Suprapubic skin (tissue), 4 donors: ENCODE measurements at regions not wholly inside any gene's neighbourhood (a gene's known extent, or its start where the extent isn't known, plus 50 kb on each side); places are given as distances from the start of the nearest gene placed in this dataset.

Experiments used
- DNase-seq, 2 donors: peaks; one replicate each; pipeline ENCODE4 v3.0.0-alpha.2; 2019; ENCODE audit warnings: low spot score in 2 of 2
- H3K27ac ChIP-seq: fragments of 200-600 bp; sonication (generic); one replicate; pipeline ENCODE4 v1.5.1; 2019
- H3K27me3 ChIP-seq: fragments of 200-600 bp; sonication (generic); one replicate; pipeline ENCODE4 v1.5.1; 2019
- H3K36me3 ChIP-seq: fragments of 200-600 bp; sonication (generic); one replicate; pipeline ENCODE4 v1.5.1; 2019
- H3K4me1 ChIP-seq: fragments of 200-600 bp; sonication (generic); one replicate; pipeline ENCODE4 v1.5.1; 2019
- H3K4me3 ChIP-seq: fragments of 200-600 bp; sonication (generic); one replicate; pipeline ENCODE4 v1.5.1; 2019; ENCODE audit warnings: mild to moderate bottlenecking
- H3K9me3 ChIP-seq: fragments of 200-600 bp; sonication (generic); one replicate; pipeline ENCODE4 v1.5.1; 2019
- CTCF ChIP-seq, 2 donors: fragments of 200-600 bp in 1 of 2; fragments of 450-650 bp in 1 of 2; sonication (generic) in 1 of 2; IDR thresholded peaks; one replicate each; pipeline ENCODE4 v1.5.1; 2016 to 2019; ENCODE audit warnings: antibody characterized with exemption in 2 of 2, mild to moderate bottlenecking in 1 of 2, moderate library complexity in 1 of 2
- EP300 ChIP-seq: sonication (generic); formaldehyde crosslinking; IDR thresholded peaks from one replicate; pipeline ENCODE4 v1.6.1; 2017; ENCODE audit warnings: antibody characterized with exemption
- POLR2A ChIP-seq, 2 donors: fragments of 450-650 bp; IDR thresholded peaks; one replicate each; pipeline ENCODE4 v1.6.1; 2017; ENCODE audit warnings: antibody characterized with exemption in 2 of 2, mild to moderate bottlenecking in 2 of 2, moderate library complexity in 2 of 2
- POLR2AphosphoS5 ChIP-seq, 3 donors: sonication (generic); formaldehyde crosslinking; IDR thresholded peaks; one replicate each; pipeline ENCODE4 v1.6.1; 2017; ENCODE audit warnings: antibody characterized with exemption in 3 of 3
- WGBS: methylation state at CpG from one replicate; pipeline ENCODE4 v1.1.5; 2018; 5-methylcytosine and 5-hydroxymethylcytosine counted together

- Histone ChIP-seq H3K27me3 (peaks cover 3% of the 10 kb centered on the region), H3K36me3 (no peaks in the 10 kb centered on the region), H3K27ac (no peak overlapping the region), H3K9me3 (no peaks in the 10 kb centered on the region), H3K4me1 (peaks cover 14% of the 10 kb centered on the region), H3K4me3 (no peak overlapping the region)
- TF ChIP-seq EP300 (no peak), POLR2AphosphoS5 (IDR thresholded peaks at IDR 0.05) (no peak), POLR2A (IDR thresholded peaks at IDR 0.05) (no peak), CTCF (IDR thresholded peaks at IDR 0.05) (no peak)
- peak in 1 of 2 donors; percentile 71 for DNase-seq
- 93% methylated on average over 3 of the region's 3 CpGs for WGBS
Observed at GRCh38 chr15:66849393-66849745, 147.3 kb downstream of the SMAD6 start.

GRCh38 chr15:66849746-66850077 is 147.7 kb downstream of the SMAD6 start:
- 86% methylated on average over 4 of the region's 4 CpGs for WGBS

GRCh38 chr15:66850078-66850991 is 148.3 kb downstream of the SMAD6 start:
- no peak for DNase-seq
- Histone ChIP-seq H3K4me3 (no peak overlapping the region), H3K27ac (peak overlapping the region; percentile 39), H3K36me3 (no peaks in the 10 kb centered on the region), H3K27me3 (peaks cover 5% of the 10 kb centered on the region), H3K9me3 (no peaks in the 10 kb centered on the region), H3K4me1 (peaks cover 14% of the 10 kb centered on the region)
- 87% methylated on average over 10 of the region's 25 CpGs for WGBS
- TF ChIP-seq POLR2A (IDR thresholded peaks at IDR 0.05) (no peak), POLR2AphosphoS5 (IDR thresholded peaks at IDR 0.05) (no peak), EP300 (no peak), CTCF (IDR thresholded peaks at IDR 0.05) (no peak)

More at GRCh38 chr15:66849746-66850077, 147.7 kb downstream of the SMAD6 start:
- no peaks in the 10 kb centered on the region for H3K36me3 ChIP-seq
- peak overlapping the region; percentile 39 for H3K27ac ChIP-seq
- no peak for DNase-seq
- peaks cover 14% of the 10 kb centered on the region for H3K4me1 ChIP-seq
- TF ChIP-seq EP300 = no peak
- no peak for TF ChIP-seq CTCF (IDR thresholded peaks at IDR 0.05)
- TF ChIP-seq POLR2A (IDR thresholded peaks at IDR 0.05) = no peak
- no peak for TF ChIP-seq POLR2AphosphoS5 (IDR thresholded peaks at IDR 0.05)
- H3K9me3 ChIP-seq = no peaks in the 10 kb centered on the region
- peaks cover 5% of the 10 kb centered on the region for H3K27me3 ChIP-seq
- H3K4me3 ChIP-seq = no peak overlapping the region

GRCh38 chr15:66850996-66851310 is 148.9 kb downstream of the SMAD6 start:
- no peak for DNase-seq
- Histone ChIP-seq H3K27ac (no peak overlapping the region), H3K36me3 (no peaks in the 10 kb centered on the region), H3K27me3 (peaks cover 5% of the 10 kb centered on the region), H3K4me3 (no peak overlapping the region), H3K9me3 (no peaks in the 10 kb centered on the region), H3K4me1 (peaks cover 14% of the 10 kb centered on the region)
- WGBS = 18% methylated on average over 6 of the region's 6 CpGs
- no peak for TF ChIP-seq POLR2A (IDR thresholded peaks at IDR 0.05)
- TF ChIP-seq POLR2AphosphoS5 (IDR thresholded peaks at IDR 0.05) = no peak
- TF ChIP-seq CTCF (IDR thresholded peaks at IDR 0.05) = no peak
- TF ChIP-seq EP300 = no peak

GRCh38 chr15:66851311-66852063 is 149.5 kb downstream of the SMAD6 start:
- H3K27me3 ChIP-seq = peaks cover 5% of the 10 kb centered on the region
- no peaks in the 10 kb centered on the region for H3K36me3 ChIP-seq
- no peaks in the 10 kb centered on the region for H3K9me3 ChIP-seq
- peak overlapping the region; percentile 43 for H3K27ac ChIP-seq
- no peak overlapping the region for H3K4me3 ChIP-seq
- H3K4me1 ChIP-seq = peaks cover 14% of the 10 kb centered on the region
- peak; percentile 91 to 93 for DNase-seq
- TF ChIP-seq POLR2AphosphoS5 (IDR thresholded peaks at IDR 0.05) (peak in 2 of 3 donors; percentile 25 to 59), EP300 (no peak), CTCF (IDR thresholded peaks at IDR 0.05) (peak; percentile 88 to 98), POLR2A (IDR thresholded peaks at IDR 0.05) (no peak)
- WGBS = 14% methylated on average over 22 of the region's 26 CpGs
